ENCODE measurements at regions not wholly inside any gene's neighbourhood (a gene's known extent, or its start where the extent isn't known, plus 50 kb on each side); places are given as distances from the start of the nearest gene placed in this dataset.

- TF ChIP-seq CTCF (IDR thresholded peaks at IDR 0.05; ENCODE audit: borderline replicate concordance, extremely low read depth, low read length, poor library complexity, severe bottlenecking) (no peak), EZH2 (IDR thresholded peaks at IDR 0.05; ENCODE audit: borderline replicate concordance, low read depth, low read length, severe bottlenecking) (no peak)
These were observed 74.2 kb upstream of the SERTAD2 start for GRCh38 chr2:64727843-64728463.

Data from DND-41 (cell line).